GM23338 (cell line): ENCODE measurements at regions not wholly inside any gene's neighbourhood (a gene's known extent, or its start where the extent isn't known, plus 50 kb on each side); places are given as distances from the start of the nearest gene placed in this dataset.

Experiments used
- CREB1 ChIP-seq: fragments of 250-450 bp; sonication (Bioruptor Pico); IDR thresholded peaks from 2 replicates; pipeline ENCODE4 v1.5.0; 2020; ENCODE audit warnings: low read depth, mild to moderate bottlenecking, moderate library complexity
- EZH2 ChIP-seq: fragments of 200-600 bp; sonication (generic); IDR thresholded peaks from one replicate; pipeline ENCODE4 v1.8.0; 2017; ENCODE audit warnings: antibody characterized with exemption, mild to moderate bottlenecking, low read depth; ENCODE audit not compliant: unreplicated experiment
- EZH2phosphoT487 ChIP-seq: fragments of 200-600 bp; sonication (generic); IDR thresholded peaks from one replicate; pipeline ENCODE4 v1.8.1; 2018; ENCODE audit warnings: antibody characterized with exemption; ENCODE audit not compliant: unreplicated experiment
- JUNB ChIP-seq: IDR thresholded peaks from one replicate; pipeline ENCODE4 v1.6.1; 2016; ENCODE audit warnings: antibody characterized with exemption; ENCODE audit not compliant: unreplicated experiment
- NANOG ChIP-seq: IDR thresholded peaks from 2 replicates; pipeline ENCODE4 v1.6.1; 2016; ENCODE audit warnings: antibody characterized with exemption, borderline replicate concordance
- POLR2AphosphoS5 ChIP-seq: IDR thresholded peaks from 2 replicates; pipeline ENCODE4 v1.6.1; 2016; ENCODE audit warnings: antibody characterized with exemption, low read depth
- STAT1 ChIP-seq: IDR thresholded peaks from one replicate; pipeline ENCODE4 v1.6.1; 2016; ENCODE audit warnings: antibody characterized with exemption; ENCODE audit not compliant: unreplicated experiment
- ZNF331 ChIP-seq: fragments of 250-450 bp; sonication (Bioruptor Pico); IDR thresholded peaks from 2 replicates; pipeline ENCODE4 v1.5.0; 2020; ENCODE audit warnings: low read depth, mild to moderate bottlenecking, moderate library complexity
- TF ChIP-seq, protein P1 (sequence below), 2 experiments: fragments of 200-600 bp in 1 of 2; sonication (generic) in 1 of 2; conservative IDR thresholded peaks; 2 replicates each; pipeline versions ENCODE4 v1.5.1 to v1.6.1; 2016 to 2017; ENCODE audit warnings: antibody characterized with exemption in 2 of 2, low read depth in 2 of 2, mild to moderate bottlenecking in 2 of 2, moderate library complexity in 1 of 2
- TF ChIP-seq, protein P2 (sequence below): IDR thresholded peaks from one replicate; pipeline ENCODE4 v1.6.1; 2018; ENCODE audit warnings: antibody characterized with exemption; ENCODE audit not compliant: unreplicated experiment

DNA sequence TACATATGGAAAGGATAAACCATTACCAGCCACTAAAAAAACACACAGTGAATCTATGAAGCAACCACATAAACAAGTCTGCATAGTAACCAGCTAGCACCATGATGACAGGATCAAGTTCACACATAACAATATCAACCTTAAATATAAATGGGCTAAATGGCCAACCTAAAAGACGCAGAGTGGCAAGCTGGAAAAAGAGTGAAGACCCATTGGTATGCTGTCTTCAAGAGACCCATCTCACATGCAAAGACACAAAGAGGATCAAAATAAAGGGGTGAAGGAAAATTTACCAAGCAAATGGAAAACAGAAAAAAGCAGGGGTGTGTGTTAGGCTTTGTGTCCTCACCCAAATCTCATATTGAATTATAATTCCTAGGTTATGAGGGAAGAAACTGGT, 909.2 kb downstream of the EPHA7 start:
- TF ChIP-seq, protein P1, sequence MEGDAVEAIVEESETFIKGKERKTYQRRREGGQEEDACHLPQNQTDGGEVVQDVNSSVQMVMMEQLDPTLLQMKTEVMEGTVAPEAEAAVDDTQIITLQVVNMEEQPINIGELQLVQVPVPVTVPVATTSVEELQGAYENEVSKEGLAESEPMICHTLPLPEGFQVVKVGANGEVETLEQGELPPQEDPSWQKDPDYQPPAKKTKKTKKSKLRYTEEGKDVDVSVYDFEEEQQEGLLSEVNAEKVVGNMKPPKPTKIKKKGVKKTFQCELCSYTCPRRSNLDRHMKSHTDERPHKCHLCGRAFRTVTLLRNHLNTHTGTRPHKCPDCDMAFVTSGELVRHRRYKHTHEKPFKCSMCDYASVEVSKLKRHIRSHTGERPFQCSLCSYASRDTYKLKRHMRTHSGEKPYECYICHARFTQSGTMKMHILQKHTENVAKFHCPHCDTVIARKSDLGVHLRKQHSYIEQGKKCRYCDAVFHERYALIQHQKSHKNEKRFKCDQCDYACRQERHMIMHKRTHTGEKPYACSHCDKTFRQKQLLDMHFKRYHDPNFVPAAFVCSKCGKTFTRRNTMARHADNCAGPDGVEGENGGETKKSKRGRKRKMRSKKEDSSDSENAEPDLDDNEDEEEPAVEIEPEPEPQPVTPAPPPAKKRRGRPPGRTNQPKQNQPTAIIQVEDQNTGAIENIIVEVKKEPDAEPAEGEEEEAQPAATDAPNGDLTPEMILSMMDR (conservative IDR thresholded peaks at IDR 0.05; ENCODE audit: low read depth in 2 of 2), result no peak
- TF ChIP-seq EZH2phosphoT487 (no peak), POLR2AphosphoS5 (no peak), ZNF331 (CRISPR knock-in tag) (no peak), EZH2 (no peak), STAT1 (no peak), JUNB (no peak), NANOG (no peak), CREB1 (CRISPR knock-in tag) (no peak)
- TF ChIP-seq, protein P2, sequence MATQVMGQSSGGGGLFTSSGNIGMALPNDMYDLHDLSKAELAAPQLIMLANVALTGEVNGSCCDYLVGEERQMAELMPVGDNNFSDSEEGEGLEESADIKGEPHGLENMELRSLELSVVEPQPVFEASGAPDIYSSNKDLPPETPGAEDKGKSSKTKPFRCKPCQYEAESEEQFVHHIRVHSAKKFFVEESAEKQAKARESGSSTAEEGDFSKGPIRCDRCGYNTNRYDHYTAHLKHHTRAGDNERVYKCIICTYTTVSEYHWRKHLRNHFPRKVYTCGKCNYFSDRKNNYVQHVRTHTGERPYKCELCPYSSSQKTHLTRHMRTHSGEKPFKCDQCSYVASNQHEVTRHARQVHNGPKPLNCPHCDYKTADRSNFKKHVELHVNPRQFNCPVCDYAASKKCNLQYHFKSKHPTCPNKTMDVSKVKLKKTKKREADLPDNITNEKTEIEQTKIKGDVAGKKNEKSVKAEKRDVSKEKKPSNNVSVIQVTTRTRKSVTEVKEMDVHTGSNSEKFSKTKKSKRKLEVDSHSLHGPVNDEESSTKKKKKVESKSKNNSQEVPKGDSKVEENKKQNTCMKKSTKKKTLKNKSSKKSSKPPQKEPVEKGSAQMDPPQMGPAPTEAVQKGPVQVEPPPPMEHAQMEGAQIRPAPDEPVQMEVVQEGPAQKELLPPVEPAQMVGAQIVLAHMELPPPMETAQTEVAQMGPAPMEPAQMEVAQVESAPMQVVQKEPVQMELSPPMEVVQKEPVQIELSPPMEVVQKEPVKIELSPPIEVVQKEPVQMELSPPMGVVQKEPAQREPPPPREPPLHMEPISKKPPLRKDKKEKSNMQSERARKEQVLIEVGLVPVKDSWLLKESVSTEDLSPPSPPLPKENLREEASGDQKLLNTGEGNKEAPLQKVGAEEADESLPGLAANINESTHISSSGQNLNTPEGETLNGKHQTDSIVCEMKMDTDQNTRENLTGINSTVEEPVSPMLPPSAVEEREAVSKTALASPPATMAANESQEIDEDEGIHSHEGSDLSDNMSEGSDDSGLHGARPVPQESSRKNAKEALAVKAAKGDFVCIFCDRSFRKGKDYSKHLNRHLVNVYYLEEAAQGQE, result no peak
